Loucy (cell line): ENCODE measurements at regions not wholly inside any gene's neighbourhood (a gene's known extent, or its start where the extent isn't known, plus 50 kb on each side); places are given as distances from the start of the nearest gene placed in this dataset.

Experiments
- H2AFZ ChIP-seq: fragments of 200-600 bp; sonication (generic); 2 replicates; pipeline ENCODE4 v1.6.0; 2016; ENCODE audit warnings: antibody characterized with exemption, mild to moderate bottlenecking, low read length, moderate library complexity
- H3F3A ChIP-seq: fragments of 200-600 bp; 2 replicates; pipeline ENCODE4 v1.6.0; 2016; ENCODE audit warnings: antibody characterized with exemption, low read depth, mild to moderate bottlenecking
- H3K27me3 ChIP-seq: fragments of 200-600 bp; sonication (generic); 2 replicates; pipeline ENCODE4 v1.6.1; 2014; ENCODE audit warnings: low read length, mild to moderate bottlenecking; ENCODE audit not compliant: insufficient read depth, poor library complexity, severe bottlenecking
- H3K36me3 ChIP-seq: fragments of 200-600 bp; sonication (generic); 2 replicates; pipeline ENCODE4 v1.6.1; 2016; ENCODE audit warnings: low read length; ENCODE audit not compliant: insufficient read depth
- H3K4me1 ChIP-seq: fragments of 200-600 bp; sonication (generic); 2 replicates; pipeline ENCODE4 v1.5.1; 2014; ENCODE audit warnings: low read length, mild to moderate bottlenecking; ENCODE audit not compliant: insufficient read depth, poor library complexity, severe bottlenecking
- H3K4me2 ChIP-seq: fragments of 200-600 bp; sonication (generic); 2 replicates; pipeline ENCODE4 v1.6.0; 2014; ENCODE audit warnings: antibody characterized with exemption, low read length, low read depth, mild to moderate bottlenecking; ENCODE audit not compliant: poor library complexity, severe bottlenecking
- H3K4me3 ChIP-seq: fragments of 200-600 bp; sonication (generic); 2 replicates; pipeline ENCODE4 v1.5.1; 2014; ENCODE audit warnings: low read length, mild to moderate bottlenecking, mixed read lengths; ENCODE audit not compliant: poor library complexity, severe bottlenecking
- H3K79me2 ChIP-seq: fragments of 200-600 bp; sonication (generic); 2 replicates; pipeline ENCODE4 v1.6.1; 2014; ENCODE audit warnings: low read length; ENCODE audit not compliant: insufficient read depth
- H3K9ac ChIP-seq: fragments of 200-600 bp; sonication (generic); 2 replicates; pipeline ENCODE4 v1.6.0; 2014; ENCODE audit warnings: mild to moderate bottlenecking, low read depth, low read length, moderate library complexity; ENCODE audit not compliant: poor library complexity, severe bottlenecking
- H3K9me2 ChIP-seq: fragments of 200-600 bp; sonication (generic); replicated peaks from 2 replicates; pipeline ENCODE4 v1.6.1; 2016; ENCODE audit warnings: low read depth, low read length, mixed read lengths
- H3K9me3 ChIP-seq: fragments of 200-600 bp; sonication (generic); 2 replicates; pipeline ENCODE4 v1.6.1; 2014; ENCODE audit warnings: mild to moderate bottlenecking, antibody characterized with exemption, low read length, low read depth; ENCODE audit not compliant: insufficient read depth
- H4K20me1 ChIP-seq: fragments of 200-600 bp; sonication (generic); 2 replicates; pipeline ENCODE4 v1.6.0; 2014; ENCODE audit warnings: antibody characterized with exemption, low read length, mild to moderate bottlenecking; ENCODE audit not compliant: insufficient read depth, poor library complexity, severe bottlenecking
- EZH2phosphoT487 ChIP-seq: fragments of 200-600 bp; IDR thresholded peaks from 2 replicates; pipeline ENCODE4 v1.6.1; 2018; ENCODE audit warnings: antibody characterized with exemption, mild to moderate bottlenecking, moderate library complexity, borderline replicate concordance
- TF ChIP-seq, protein P1 (sequence below): fragments of 200-600 bp; sonication (generic); conservative IDR thresholded peaks from 2 replicates; pipeline ENCODE4 v1.5.1; 2014; ENCODE audit warnings: mild to moderate bottlenecking, antibody characterized with exemption, low read length

DNA sequence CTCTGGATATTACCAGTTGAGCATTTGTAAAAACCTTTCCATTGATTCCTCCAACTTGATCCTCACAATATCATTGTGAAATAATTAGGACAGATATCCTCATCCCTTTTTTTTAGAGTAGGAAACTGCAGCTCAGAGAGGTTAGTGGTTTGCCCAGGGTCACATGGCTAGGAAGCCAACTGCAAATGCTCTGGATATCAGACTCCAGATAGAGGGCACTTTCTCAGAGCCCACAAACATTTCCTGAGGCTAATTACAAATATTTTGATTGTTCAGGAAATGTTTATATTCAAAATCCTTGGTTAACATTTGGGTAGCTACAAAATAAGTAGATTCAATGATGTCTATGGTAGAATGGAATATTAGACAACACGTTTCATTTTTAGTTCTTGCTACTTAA lies 154.8 kb upstream of the DPYD start:
- Histone ChIP-seq H3K9me2 (no peaks in the 10 kb centered on the region), H3K27me3 (no peaks in the 10 kb centered on the region), H3K9me3 (no peaks in the 10 kb centered on the region), H4K20me1 (no peaks in the 10 kb centered on the region), H2AFZ (no peak overlapping the region), H3K9ac (no peak overlapping the region), H3K4me2 (no peak overlapping the region), H3F3A (no peaks in the 10 kb centered on the region), H3K4me1 (no peaks in the 10 kb centered on the region), H3K4me3 (no peak overlapping the region), H3K36me3 (no peaks in the 10 kb centered on the region), H3K79me2 (no peaks in the 10 kb centered on the region)
- TF ChIP-seq, protein P1, sequence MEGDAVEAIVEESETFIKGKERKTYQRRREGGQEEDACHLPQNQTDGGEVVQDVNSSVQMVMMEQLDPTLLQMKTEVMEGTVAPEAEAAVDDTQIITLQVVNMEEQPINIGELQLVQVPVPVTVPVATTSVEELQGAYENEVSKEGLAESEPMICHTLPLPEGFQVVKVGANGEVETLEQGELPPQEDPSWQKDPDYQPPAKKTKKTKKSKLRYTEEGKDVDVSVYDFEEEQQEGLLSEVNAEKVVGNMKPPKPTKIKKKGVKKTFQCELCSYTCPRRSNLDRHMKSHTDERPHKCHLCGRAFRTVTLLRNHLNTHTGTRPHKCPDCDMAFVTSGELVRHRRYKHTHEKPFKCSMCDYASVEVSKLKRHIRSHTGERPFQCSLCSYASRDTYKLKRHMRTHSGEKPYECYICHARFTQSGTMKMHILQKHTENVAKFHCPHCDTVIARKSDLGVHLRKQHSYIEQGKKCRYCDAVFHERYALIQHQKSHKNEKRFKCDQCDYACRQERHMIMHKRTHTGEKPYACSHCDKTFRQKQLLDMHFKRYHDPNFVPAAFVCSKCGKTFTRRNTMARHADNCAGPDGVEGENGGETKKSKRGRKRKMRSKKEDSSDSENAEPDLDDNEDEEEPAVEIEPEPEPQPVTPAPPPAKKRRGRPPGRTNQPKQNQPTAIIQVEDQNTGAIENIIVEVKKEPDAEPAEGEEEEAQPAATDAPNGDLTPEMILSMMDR = no peak
- TF ChIP-seq EZH2phosphoT487 = no peak

DNA sequence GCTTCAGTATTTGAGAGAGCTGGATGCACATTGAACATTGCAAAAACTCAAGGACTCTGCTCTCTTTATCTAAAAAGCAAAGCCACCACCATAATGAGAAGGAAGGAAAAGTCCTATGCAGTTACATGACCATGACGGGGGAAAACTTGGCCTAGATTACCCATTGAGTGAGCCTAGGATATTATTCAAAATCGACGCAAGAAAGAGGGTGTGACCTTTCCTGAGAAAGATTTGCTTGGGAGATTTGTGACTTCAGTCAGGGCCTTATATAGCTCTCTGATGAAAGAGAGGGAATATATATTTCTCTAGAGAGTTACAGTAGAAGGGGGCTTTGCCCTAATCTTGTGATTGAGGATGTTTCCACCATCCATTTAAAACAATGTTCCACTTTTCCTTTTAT lies 153.0 kb upstream of the DPYD start:
- Histone ChIP-seq H3K79me2 (no peaks in the 10 kb centered on the region), H3K9me2 (no peaks in the 10 kb centered on the region), H3K9me3 (no peaks in the 10 kb centered on the region), H3F3A (no peaks in the 10 kb centered on the region), H3K4me1 (no peaks in the 10 kb centered on the region), H3K9ac (no peak overlapping the region), H3K36me3 (no peaks in the 10 kb centered on the region), H2AFZ (no peak overlapping the region), H3K4me3 (no peak overlapping the region), H3K27me3 (no peaks in the 10 kb centered on the region), H4K20me1 (no peaks in the 10 kb centered on the region), H3K4me2 (no peak overlapping the region)
- TF ChIP-seq, protein P1 = no peak
- TF ChIP-seq EZH2phosphoT487 = no peak

DNA sequence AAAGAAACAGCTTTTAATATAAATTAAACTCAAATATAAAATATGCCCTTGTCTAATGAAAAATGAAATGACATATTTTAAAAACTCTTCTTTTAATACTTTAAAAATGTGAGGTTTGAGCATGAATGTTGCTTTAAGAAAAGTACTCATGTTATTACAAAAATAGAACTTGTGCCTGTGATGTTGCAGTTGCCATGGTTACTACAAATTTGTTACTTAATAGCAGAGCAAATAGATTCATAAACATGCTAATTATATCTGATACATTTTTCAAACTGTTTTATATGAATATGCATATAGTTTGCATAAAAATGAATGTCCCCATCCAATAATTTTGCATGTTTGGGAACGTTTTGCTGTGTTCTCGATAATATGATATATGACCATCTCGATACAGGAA lies 152.3 kb upstream of the DPYD start:
- Histone ChIP-seq H3F3A (no peaks in the 10 kb centered on the region), H3K9me3 (no peaks in the 10 kb centered on the region), H3K27me3 (no peaks in the 10 kb centered on the region), H4K20me1 (no peaks in the 10 kb centered on the region), H2AFZ (no peak overlapping the region), H3K9me2 (no peaks in the 10 kb centered on the region), H3K9ac (no peak overlapping the region), H3K4me2 (no peak overlapping the region), H3K4me3 (no peak overlapping the region), H3K36me3 (no peaks in the 10 kb centered on the region), H3K4me1 (no peaks in the 10 kb centered on the region), H3K79me2 (no peaks in the 10 kb centered on the region)
- TF ChIP-seq, protein P1 = no peak
- TF ChIP-seq EZH2phosphoT487 = no peak
